Stimulated activated CD8-positive, alpha-beta memory T cell treated with anti-CD3 and anti-CD28 coated beads, Interleukin-4, amount 100 ng/mL, for 1 hour (primary cell): ENCODE measurements at regions not wholly inside any gene's neighbourhood (a gene's known extent, or its start where the extent isn't known, plus 50 kb on each side); places are given as distances from the start of the nearest gene placed in this dataset.

Experiments used
- DNase-seq, 2 donors: peaks; one replicate each; pipeline ENCODE4 v3.0.0-alpha.2; 2020; ENCODE audit warnings: low read depth in 2 of 2, low spot score in 1 of 2

- DNase-seq = no peak
Measured at GRCh38 chr3:176571926-176572325, 625.4 kb downstream of the TBL1XR1 start.

DNA sequence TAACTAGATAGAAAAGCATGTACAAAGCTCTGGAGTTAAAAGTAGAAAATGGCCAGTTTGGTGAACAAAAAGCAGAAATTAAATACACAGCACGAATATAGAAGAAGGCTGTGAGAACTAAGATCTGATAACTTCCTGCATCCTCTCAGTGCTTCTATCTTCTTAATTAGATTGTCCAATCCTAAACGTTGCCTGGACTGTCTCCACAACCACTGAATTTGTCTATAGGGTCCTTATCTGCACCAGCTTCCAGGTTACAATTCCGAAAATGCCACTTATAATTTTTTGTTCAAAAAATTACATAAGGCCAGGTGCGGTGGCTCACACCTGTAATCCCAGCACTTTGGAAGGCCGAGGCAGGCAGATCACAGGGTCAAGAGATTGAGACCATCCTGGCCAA lies 626.3 kb downstream of the TBL1XR1 start:
- DNase-seq = no peak

- no peak for DNase-seq
Measured at GRCh38 chr3:176568189-176568588, 629.1 kb downstream of the TBL1XR1 start.

- DNase-seq = no peak
Measured at GRCh38 chr3:176566757-176567156, 630.5 kb downstream of the TBL1XR1 start.

GRCh38 chr3:176562331-176562730 lies 635.0 kb downstream of the TBL1XR1 start:
- DNase-seq = no peak

GRCh38 chr3:176561826-176562225 lies 635.5 kb downstream of the TBL1XR1 start:
- no peak for DNase-seq

DNA sequence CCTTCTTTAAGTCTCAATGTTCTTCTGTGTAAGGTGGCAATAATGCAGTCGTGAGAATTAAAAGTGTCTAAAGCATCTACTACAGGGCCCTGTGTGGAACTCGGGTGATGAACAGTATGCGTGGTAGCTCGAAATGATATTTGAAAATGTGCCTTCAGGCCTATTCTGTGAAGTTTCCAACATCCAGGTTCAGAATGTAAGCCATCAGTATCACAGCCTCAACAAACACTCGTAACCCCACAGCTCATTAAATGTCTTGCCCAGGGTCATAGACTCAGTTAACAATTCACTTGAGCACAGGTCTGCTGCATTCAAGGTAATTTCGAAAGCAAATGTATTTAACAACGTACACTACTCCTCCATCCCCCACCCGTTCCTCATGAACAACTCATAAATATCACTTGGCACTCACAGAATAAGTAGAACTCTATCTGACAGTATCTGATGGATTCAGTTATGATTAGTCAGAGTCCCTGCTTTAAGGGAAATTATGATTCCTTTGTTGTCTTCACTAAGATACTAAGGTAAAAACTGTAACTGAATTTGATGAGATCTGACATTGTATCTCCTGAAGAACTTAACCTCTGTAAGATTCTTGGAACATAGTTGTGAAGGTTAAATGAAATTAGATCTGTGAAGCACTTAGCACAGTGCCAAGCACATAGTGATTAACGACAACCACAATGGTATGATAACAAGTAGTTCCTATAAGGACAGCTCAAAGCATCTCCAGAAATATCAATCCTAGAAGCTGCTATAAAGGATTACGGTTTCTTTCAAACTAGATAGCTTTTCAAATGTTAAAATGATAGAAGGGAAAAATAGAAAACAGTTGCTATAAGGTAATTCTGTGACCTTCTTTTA lies 642.3 kb downstream of the TBL1XR1 start:
- no peak for DNase-seq

DNA sequence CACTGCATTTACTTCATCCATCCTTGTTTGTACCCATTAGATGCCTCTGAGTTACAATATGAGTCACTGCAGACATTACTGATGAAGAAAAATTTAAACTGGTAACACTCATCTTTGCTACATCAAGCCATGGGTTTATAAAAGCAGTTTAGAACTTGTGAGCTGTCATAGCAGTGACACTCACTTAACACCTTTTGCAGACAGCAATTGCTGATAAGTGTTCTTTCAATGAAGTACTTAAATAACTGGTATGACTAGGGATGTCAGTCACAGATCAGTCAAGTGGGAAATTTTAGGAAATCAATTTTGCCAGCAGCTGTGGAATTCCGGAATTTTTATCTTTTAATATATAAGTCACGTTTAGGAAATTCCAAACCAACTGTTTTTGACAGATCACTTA lies 643.0 kb downstream of the TBL1XR1 start:
- no peak for DNase-seq

GRCh38 chr3:176526942-176527341 lies 670.3 kb downstream of the TBL1XR1 start:
- no peak for DNase-seq

DNA sequence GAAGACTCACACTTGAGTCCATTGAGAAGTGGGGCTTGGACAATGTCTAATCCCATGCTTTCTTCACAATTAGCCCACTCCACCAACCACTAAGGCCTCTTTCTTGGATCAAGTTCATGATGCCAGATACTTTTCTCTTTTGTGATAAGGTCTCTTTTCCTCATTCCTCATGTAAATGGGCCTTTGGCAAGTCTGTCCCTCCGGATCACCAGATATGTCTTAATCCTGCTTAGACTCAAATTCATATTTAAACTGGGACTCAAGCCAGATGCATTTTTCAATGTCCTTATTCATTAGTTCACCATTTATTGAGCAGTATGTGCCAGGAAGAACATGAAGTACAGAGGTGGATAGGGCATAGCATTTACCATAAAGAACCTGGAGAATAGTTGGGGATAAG lies 671.1 kb downstream of the TBL1XR1 start:
- DNase-seq = no peak

DNA sequence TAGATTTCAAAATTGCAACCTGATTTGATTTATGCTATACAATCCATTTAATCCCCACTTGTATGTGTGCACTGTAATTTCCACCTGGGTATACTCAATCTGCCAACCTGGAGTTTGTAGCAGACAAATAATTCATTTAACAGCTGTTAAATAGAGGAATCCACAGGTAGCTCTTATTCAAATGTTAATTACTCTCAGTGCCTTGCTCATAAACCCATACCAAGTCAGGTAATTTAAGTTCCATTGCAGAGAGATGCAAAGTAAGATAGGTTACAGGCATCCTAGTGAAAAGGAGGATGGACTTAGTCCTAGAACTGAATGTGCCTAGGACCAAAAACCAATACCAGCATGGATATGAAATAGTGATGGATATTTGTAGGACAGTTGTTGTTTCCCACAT lies 674.2 kb downstream of the TBL1XR1 start:
- DNase-seq = no peak

DNA sequence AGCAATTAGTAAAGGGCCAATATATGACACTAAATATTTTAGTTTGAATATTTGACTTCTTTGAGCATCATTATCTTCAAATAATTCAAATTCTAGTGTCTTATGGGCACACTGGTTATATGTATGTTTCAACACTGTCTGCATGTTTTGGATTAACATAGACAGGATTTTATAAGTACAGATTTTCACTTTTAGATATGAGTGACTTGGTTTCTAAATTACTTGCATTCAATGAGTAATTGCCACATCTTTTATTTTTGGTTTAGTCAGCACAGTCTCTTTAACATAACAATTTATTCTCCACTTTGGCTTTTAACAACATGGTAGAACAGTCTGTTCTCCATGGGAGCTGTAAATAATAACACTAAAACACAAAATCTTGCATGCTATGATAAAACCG lies 674.8 kb downstream of the TBL1XR1 start:
- DNase-seq = no peak

GRCh38 chr3:176521531-176522175 lies 675.6 kb downstream of the TBL1XR1 start:
- no peak for DNase-seq

DNA sequence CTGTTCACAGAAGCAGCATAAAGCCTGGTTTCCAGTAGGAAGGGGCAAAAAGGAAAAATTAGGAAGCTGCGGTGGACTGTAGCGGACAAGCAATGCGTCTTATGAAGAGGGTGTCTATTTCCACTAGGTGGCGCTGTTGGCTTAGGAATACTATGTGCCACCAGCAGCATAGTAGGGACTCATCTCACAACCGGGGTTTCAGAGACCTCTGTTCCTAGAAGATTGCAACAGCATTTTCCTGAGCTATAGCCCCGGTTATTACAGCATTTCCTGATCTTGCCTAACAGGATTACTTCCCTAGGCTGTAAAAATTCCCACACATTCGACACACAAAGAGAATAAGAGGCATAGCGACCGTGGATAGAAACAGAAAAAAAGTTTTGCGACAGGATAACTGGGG lies 683.0 kb downstream of the TBL1XR1 start:
- DNase-seq = no peak

DNA sequence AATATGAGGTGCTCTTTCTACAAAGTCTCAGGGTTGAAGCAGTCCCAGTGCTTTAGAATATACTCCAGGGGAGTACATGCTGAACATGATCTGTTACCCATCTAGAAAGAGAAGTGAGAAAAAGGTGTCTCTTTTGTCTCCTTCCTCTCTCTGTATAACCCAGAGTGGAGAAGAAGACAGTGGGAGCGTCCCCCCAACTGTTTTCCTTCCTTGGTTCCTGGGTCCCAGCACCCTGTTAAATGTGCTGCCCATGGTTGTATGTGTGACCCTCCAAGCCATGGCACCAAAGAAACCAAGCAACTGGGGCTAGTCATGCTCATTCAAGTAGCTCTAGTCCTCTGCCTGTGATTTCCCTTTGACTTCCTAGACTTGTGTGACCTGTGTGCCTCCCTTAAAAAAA lies 683.7 kb downstream of the TBL1XR1 start:
- no peak for DNase-seq

DNA sequence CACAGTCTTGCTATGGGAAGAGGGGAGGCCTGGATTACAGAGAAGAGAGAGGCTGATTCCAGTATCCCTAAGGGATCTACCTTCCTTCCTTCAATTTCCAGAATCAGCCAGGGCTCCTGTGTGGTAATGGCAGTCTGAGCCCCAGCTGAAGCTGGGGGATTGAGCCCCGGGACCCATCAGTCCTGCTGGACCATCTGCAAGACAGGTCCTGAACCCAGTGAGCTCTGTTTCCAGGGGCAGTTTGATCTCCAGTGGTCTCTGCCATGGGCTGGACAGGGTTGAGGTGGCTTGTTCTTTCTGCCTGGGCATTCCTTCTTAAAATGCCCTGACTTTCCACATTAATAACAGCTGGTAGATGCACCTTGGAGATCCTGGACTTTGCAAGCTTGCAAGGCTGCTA lies 685.2 kb downstream of the TBL1XR1 start:
- DNase-seq = no peak

DNA sequence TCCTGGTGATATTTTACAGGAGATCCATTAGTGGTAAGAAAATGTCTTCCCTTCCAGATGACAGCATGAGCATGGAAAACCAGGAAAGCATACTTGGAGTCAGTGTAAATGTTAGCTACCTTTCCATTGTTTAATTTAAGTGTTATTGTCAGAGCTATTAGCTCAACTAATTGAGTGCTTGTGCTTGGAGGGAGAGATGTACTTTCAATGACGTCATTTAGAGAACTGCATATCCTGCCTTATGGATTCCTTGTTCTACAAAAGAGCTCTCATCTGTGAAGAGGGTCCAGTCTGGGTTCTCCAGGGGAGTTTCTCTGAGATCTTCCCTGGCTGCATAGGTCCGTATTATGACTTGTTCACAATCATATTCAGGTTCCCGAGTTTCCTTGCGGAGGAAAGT lies 687.2 kb downstream of the TBL1XR1 start:
- DNase-seq = no peak

- DNase-seq = no peak
Measured at GRCh38 chr3:176505878-176506621, 691.2 kb downstream of the TBL1XR1 start.

- DNase-seq = no peak
Measured at GRCh38 chr3:176491084-176491483, 706.2 kb downstream of the TBL1XR1 start.

GRCh38 chr3:176490357-176490756 lies 706.9 kb downstream of the TBL1XR1 start:
- no peak for DNase-seq

- no peak for DNase-seq
Measured at GRCh38 chr3:176479248-176479647, 718.0 kb downstream of the TBL1XR1 start.

DNA sequence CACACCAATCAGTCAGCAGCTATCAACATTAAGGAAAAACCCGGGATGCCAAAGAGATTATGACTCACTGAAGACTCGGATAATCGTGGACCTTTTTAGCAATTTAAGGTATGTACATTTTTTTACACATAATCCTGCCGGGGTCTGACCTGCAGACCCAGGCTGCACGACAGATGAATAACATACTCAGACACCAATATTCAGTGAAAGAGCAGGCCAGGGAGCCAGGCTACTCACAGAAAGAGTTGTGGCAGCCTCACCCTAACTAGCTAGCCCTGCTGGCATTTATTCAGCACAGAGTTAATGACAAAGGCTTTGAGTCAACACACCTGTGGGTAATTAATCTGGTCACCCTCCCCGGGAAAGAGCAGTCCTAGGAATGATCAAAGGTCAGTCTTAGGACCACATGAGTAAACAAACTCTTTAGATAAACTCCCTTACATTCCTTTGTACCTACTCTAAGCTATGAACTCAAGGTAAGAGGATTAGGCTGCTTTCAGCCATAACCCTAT lies 727.5 kb downstream of the TBL1XR1 start:
- no peak for DNase-seq
